Neural progenitor cell (in vitro differentiated cells): ENCODE measurements at regions not wholly inside any gene's neighbourhood (a gene's known extent, or its start where the extent isn't known, plus 50 kb on each side); places are given as distances from the start of the nearest gene placed in this dataset.
A peak's percentile ranks its signal among the peaks of the same experiment; 100 is the strongest.

ENCODE experiments used
- DNase-seq: peaks from one replicate; pipeline ENCODE4 v3.0.0-alpha.2; 2016; ENCODE audit warnings: low spot score
- H2AFZ ChIP-seq: fragments of 200-600 bp; sonication (generic); replicated peaks from 2 replicates; pipeline ENCODE4 v1.6.1; 2016; ENCODE audit warnings: antibody characterized with exemption
- H3F3A ChIP-seq: fragments of 200-600 bp; sonication (generic); 2 replicates; pipeline ENCODE4 v1.6.1; 2016; ENCODE audit warnings: antibody characterized with exemption, low read depth
- H3K27ac ChIP-seq: fragments of 200-600 bp; sonication (generic); 2 replicates; pipeline ENCODE4 v1.5.1; 2016; ENCODE audit warnings: mild to moderate bottlenecking
- H3K27me3 ChIP-seq: fragments of 200-600 bp; sonication (generic); 2 replicates; pipeline ENCODE4 v1.6.1; 2016; ENCODE audit warnings: mild to moderate bottlenecking, moderate library complexity
- H3K36me3 ChIP-seq: fragments of 200-600 bp; sonication (generic); 2 replicates; pipeline ENCODE4 v1.5.1; 2016
- H3K4me1 ChIP-seq: fragments of 200-600 bp; sonication (generic); 2 replicates; pipeline ENCODE4 v1.6.1; 2016; ENCODE audit warnings: mixed run types
- H3K4me2 ChIP-seq: fragments of 200-600 bp; sonication (generic); 2 replicates; pipeline ENCODE4 v1.6.1; 2016
- H3K4me3 ChIP-seq: fragments of 200-600 bp; sonication (generic); 2 replicates; pipeline ENCODE4 v1.5.1; 2016
- H3K79me2 ChIP-seq: fragments of 200-600 bp; sonication (generic); 2 replicates; pipeline ENCODE4 v1.6.1; 2016; ENCODE audit warnings: low read depth
- H3K9ac ChIP-seq: fragments of 200-600 bp; sonication (generic); 2 replicates; pipeline ENCODE4 v1.6.1; 2016
- H3K9me3 ChIP-seq: fragments of 200-600 bp; sonication (generic); 2 replicates; pipeline ENCODE4 v1.5.1; 2016; ENCODE audit warnings: low read depth
- H4K20me1 ChIP-seq: fragments of 200-600 bp; sonication (generic); 2 replicates; pipeline ENCODE4 v1.6.1; 2016; ENCODE audit warnings: low read depth
- H3K27ac Mint-ChIP-seq: 3 replicates; pipeline ENCODE4 v1.8.0; 2021; ENCODE audit warnings: mixed read lengths
- H3K27me3 Mint-ChIP-seq: 2 replicates; pipeline ENCODE4 v1.8.0; 2022; ENCODE audit warnings: low read depth, mild to moderate bottlenecking, inconsistent platforms, moderate library complexity, mixed read lengths; ENCODE audit not compliant: insufficient read depth
- H3K36me3 Mint-ChIP-seq: 3 replicates; pipeline ENCODE4 v1.8.0; 2021; ENCODE audit warnings: mixed read lengths
- H3K4me1 Mint-ChIP-seq: 3 replicates; pipeline ENCODE4 v1.8.0; 2021; ENCODE audit warnings: mixed read lengths
- H3K4me3 Mint-ChIP-seq: 3 replicates; pipeline ENCODE4 v1.8.0; 2021; ENCODE audit warnings: mild to moderate bottlenecking, moderate library complexity, mixed read lengths
- H3K9me3 Mint-ChIP-seq: 3 replicates; pipeline ENCODE4 v1.8.0; 2020; ENCODE audit warnings: mixed read lengths
- EZH2 ChIP-seq: fragments of 200-600 bp; sonication (generic); IDR thresholded peaks from 2 replicates; pipeline ENCODE4 v1.6.1; 2017; ENCODE audit warnings: antibody characterized with exemption, mild to moderate bottlenecking, moderate library complexity
- EZH2phosphoT487 ChIP-seq: fragments of 200-600 bp; sonication (generic); IDR thresholded peaks from 2 replicates; pipeline ENCODE4 v1.6.1; 2017; ENCODE audit warnings: antibody characterized with exemption
- TF ChIP-seq, protein P1 (sequence below): fragments of 200-600 bp; sonication (generic); IDR thresholded peaks from 2 replicates; pipeline ENCODE4 v1.5.1; 2017; ENCODE audit warnings: antibody characterized with exemption, mild to moderate bottlenecking

DNA sequence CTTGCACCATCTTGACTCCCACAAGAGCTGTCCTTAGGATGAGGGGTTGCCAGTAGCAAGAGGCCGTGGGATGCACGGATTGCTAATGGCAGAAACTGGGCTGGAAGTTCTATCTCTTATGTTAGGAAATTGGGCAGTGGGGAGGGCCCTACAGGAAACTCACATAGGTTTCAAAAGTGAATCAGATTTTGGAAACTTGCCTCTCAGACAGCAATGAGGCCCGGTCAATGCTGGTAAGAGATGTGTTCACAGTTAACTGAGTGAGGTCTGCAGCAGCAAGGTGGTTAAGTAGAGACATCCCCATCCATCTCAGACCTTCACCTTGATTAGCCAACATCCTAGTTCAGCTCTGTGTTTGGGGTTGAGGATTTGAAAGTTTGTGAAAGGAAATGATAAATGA, 164.7 kb downstream of the ABCA8 start:
- no peaks in the 10 kb centered on the region for H3K9me3 ChIP-seq
- Mint-ChIP-seq H3K27me3 (peaks cover 7% of the 10 kb centered on the region), H3K9me3 (peaks cover 27% of the 10 kb centered on the region), H3K4me1 (peaks cover 22% of the 10 kb centered on the region), H3K36me3 (peaks cover 2% of the 10 kb centered on the region), H3K4me3 (no peak overlapping the region), H3K27ac (no peak overlapping the region)
- H3K79me2 ChIP-seq, result no peaks in the 10 kb centered on the region
- DNase-seq, result no peak
- no peak overlapping the region for H3K4me2 ChIP-seq
- TF ChIP-seq EZH2phosphoT487 (no peak), EZH2 (no peak)
- TF ChIP-seq, protein P1, sequence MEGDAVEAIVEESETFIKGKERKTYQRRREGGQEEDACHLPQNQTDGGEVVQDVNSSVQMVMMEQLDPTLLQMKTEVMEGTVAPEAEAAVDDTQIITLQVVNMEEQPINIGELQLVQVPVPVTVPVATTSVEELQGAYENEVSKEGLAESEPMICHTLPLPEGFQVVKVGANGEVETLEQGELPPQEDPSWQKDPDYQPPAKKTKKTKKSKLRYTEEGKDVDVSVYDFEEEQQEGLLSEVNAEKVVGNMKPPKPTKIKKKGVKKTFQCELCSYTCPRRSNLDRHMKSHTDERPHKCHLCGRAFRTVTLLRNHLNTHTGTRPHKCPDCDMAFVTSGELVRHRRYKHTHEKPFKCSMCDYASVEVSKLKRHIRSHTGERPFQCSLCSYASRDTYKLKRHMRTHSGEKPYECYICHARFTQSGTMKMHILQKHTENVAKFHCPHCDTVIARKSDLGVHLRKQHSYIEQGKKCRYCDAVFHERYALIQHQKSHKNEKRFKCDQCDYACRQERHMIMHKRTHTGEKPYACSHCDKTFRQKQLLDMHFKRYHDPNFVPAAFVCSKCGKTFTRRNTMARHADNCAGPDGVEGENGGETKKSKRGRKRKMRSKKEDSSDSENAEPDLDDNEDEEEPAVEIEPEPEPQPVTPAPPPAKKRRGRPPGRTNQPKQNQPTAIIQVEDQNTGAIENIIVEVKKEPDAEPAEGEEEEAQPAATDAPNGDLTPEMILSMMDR, result no peak
- H4K20me1 ChIP-seq, result no peaks in the 10 kb centered on the region
- H3F3A ChIP-seq, result no peaks in the 10 kb centered on the region
- H3K4me3 ChIP-seq, result no peak overlapping the region
- no peak overlapping the region for H3K9ac ChIP-seq
- H3K27ac ChIP-seq, result no peak overlapping the region
- H3K4me1 ChIP-seq, result peaks cover 5% of the 10 kb centered on the region
- H2AFZ ChIP-seq, result no peak overlapping the region
- no peaks in the 10 kb centered on the region for H3K36me3 ChIP-seq
- no peaks in the 10 kb centered on the region for H3K27me3 ChIP-seq

DNA sequence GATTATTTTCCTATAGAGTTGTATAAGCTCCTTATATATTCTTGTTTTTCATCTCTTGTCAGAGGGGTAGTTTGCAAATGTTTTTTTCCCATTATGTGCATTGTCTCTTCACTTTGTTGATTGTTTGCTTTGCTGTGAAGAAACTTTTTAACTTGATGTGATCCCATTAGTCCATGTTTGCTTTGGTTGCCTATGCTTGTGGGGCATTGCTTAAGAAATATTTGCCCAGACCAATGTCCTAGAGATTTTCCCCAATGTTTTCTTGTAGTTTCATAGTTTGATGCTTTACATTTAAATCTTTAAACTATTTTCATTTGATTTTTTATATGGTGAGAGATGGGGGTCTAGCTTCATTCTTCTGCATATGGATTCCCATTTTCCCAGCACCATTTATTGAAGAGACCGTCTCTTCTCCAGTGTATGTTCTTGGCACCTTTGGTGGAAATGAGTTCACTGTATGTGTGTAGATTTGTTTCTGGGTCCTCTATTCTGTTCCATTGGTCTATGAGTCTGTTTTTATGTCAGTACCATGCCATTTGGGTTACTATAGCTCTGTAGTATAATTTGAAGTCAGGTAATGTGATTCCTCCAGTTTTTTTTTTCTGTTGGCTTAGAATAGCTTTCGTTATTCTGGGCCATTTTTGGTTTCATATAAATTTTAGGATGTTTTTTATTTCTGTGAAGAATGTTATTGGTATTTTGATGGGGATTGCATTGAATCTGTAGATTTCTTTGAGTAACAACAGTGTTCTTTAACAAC, 165.8 kb downstream of the ABCA8 start:
- H3K4me3 Mint-ChIP-seq, result no peak overlapping the region
- Histone ChIP-seq H3K4me2 (no peak overlapping the region), H3K27me3 (no peaks in the 10 kb centered on the region), H3K4me3 (no peak overlapping the region), H3K79me2 (no peaks in the 10 kb centered on the region), H3K9ac (no peak overlapping the region), H3K4me1 (no peaks in the 10 kb centered on the region), H3F3A (no peaks in the 10 kb centered on the region), H3K9me3 (no peaks in the 10 kb centered on the region), H3K27ac (no peak overlapping the region), H2AFZ (no peak overlapping the region), H3K36me3 (no peaks in the 10 kb centered on the region), H4K20me1 (no peaks in the 10 kb centered on the region)
- peaks cover 14% of the 10 kb centered on the region for H3K4me1 Mint-ChIP-seq
- peaks cover 4% of the 10 kb centered on the region for H3K27me3 Mint-ChIP-seq
- DNase-seq, result no peak
- H3K9me3 Mint-ChIP-seq, result peaks cover 23% of the 10 kb centered on the region
- TF ChIP-seq EZH2phosphoT487 (no peak), EZH2 (no peak)
- TF ChIP-seq, protein P1, result no peak
- peaks cover 2% of the 10 kb centered on the region for H3K36me3 Mint-ChIP-seq
- no peak overlapping the region for H3K27ac Mint-ChIP-seq

DNA sequence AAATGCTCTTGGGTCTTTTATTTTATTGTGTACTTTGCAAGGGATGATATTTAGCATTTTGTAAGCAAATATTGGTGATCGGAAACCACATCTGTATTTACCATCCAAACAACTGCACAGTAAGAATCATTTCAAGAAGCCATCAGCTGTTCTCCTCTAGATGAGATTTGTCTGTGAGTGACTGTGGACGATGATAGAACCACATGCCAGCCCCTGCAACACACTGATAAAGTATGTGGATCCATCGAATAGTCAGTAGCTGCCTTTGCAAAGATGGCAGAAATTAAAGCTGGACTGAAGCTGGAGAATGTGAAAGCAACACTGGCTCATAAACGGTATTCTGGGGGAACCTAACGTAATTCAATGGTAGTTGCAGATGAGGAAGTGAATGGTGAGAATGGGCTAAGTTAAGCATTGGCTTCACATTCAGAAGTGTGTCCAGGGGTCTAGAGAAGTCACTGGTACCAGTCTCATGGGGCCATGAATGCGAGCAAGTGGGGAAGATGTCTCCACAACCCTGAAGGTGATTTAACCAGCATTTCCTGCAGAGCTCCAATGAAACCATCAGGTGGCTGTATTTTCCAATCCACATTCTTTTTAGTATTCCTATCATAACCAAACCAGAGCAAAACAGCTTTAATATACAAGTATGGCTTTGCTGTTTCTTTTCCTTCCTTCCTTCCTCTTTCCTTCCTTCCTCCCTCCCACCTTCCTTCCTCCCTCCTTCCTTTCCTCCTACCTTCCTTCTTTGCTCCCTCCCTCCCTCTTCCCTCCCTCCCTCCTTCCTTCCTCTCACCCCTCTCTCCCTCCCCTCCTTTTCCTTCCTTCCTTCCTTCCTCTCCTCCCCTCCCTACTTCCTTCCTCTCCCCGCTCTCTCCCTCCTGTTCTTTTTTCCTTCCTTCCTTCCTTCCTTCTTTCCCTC, 169.4 kb downstream of the ABCA8 start:
- Histone ChIP-seq H3K79me2 (no peaks in the 10 kb centered on the region), H3K4me3 (no peak overlapping the region), H3K9me3 (no peaks in the 10 kb centered on the region), H3F3A (no peaks in the 10 kb centered on the region), H3K36me3 (no peaks in the 10 kb centered on the region), H2AFZ (no peak overlapping the region), H3K4me2 (no peak overlapping the region), H3K27ac (no peak overlapping the region), H3K4me1 (no peaks in the 10 kb centered on the region), H3K9ac (no peak overlapping the region), H4K20me1 (no peaks in the 10 kb centered on the region), H3K27me3 (no peaks in the 10 kb centered on the region)
- Mint-ChIP-seq H3K27me3 (peaks cover 2% of the 10 kb centered on the region), H3K9me3 (peaks cover 34% of the 10 kb centered on the region), H3K4me1 (no peaks in the 10 kb centered on the region), H3K4me3 (no peak overlapping the region), H3K27ac (peak overlapping the region; percentile 30), H3K36me3 (peaks cover 2% of the 10 kb centered on the region)
- DNase-seq, result no peak
- TF ChIP-seq EZH2 (no peak), EZH2phosphoT487 (no peak)
- TF ChIP-seq, protein P1, result no peak
